A673 (cell line): ENCODE measurements at regions not wholly inside any gene's neighbourhood (a gene's known extent, or its start where the extent isn't known, plus 50 kb on each side); places are given as distances from the start of the nearest gene placed in this dataset.

Source experiments
- BruUV-seq: library from RNA; stranded (reverse); fragments of 400-500 nt; replicated peaks from 2 replicates; lab custom pipeline; 2021; lab: Mats Ljungman, UMichigan
- CTCF ChIA-PET: fragments of 300-600 bp; sonication (Branson Sonifier 250); formaldehyde crosslinking; loops from one replicate; lab custom pipeline; 2022; ENCODE audit warnings: antibody characterized with exemption; lab: Charles Lee
- POLR2A ChIA-PET: fragments of 300-600 bp; sonication (Branson Sonifier 250); formaldehyde crosslinking; loops from one replicate; lab custom pipeline; 2022; ENCODE audit warnings: antibody characterized with exemption; ENCODE audit not compliant: low non-redundant PET; lab: Charles Lee
- DNase-seq: peaks from one replicate; pipeline ENCODE4 v3.0.0-alpha.2; 2015; ENCODE audit warnings: low spot score
- H3K27ac ChIP-seq: fragments of 200-600 bp; sonication (generic); 2 replicates; pipeline ENCODE4 v1.5.1; 2016; ENCODE audit warnings: mixed run types, low read depth, mild to moderate bottlenecking, mixed read lengths, antibody characterized with exemption, low read length; ENCODE audit not compliant: poor library complexity, severe bottlenecking
- H3K27me3 ChIP-seq: fragments of 200-600 bp; sonication (generic); replicated peaks from 2 replicates; pipeline ENCODE4 v1.6.1; 2017; ENCODE audit warnings: mixed run types, low read depth, mild to moderate bottlenecking, mixed read lengths, antibody characterized with exemption, low read length; ENCODE audit not compliant: insufficient read depth, poor library complexity
- H3K36me3 ChIP-seq: fragments of 200-600 bp; sonication (generic); 2 replicates; pipeline ENCODE4 v1.6.1; 2016; ENCODE audit warnings: mixed run types, mild to moderate bottlenecking, mixed read lengths, antibody characterized with exemption, low read length; ENCODE audit not compliant: insufficient read depth, poor library complexity, severe bottlenecking
- H3K4me1 ChIP-seq: fragments of 200-600 bp; sonication (generic); 2 replicates; pipeline ENCODE4 v1.6.1; 2017; ENCODE audit warnings: mixed run types, mild to moderate bottlenecking, mixed read lengths, antibody characterized with exemption, low read length; ENCODE audit not compliant: insufficient read depth, poor library complexity, severe bottlenecking
- H3K4me3 ChIP-seq: fragments of 200-600 bp; sonication (generic); 2 replicates; pipeline ENCODE4 v1.5.1; 2016; ENCODE audit warnings: low read depth, mixed run types, mild to moderate bottlenecking, mixed read lengths, low read length; ENCODE audit not compliant: poor library complexity, severe bottlenecking
- H3K9me3 ChIP-seq: fragments of 200-600 bp; sonication (generic); 2 replicates; pipeline ENCODE4 v1.6.1; 2016; ENCODE audit warnings: mixed run types, low read depth, mild to moderate bottlenecking, mixed read lengths, antibody characterized with exemption, low read length; ENCODE audit not compliant: poor library complexity, severe bottlenecking
- CTCF ChIP-seq: fragments of 300-800, 200-600 bp; sonication (generic); conservative IDR thresholded peaks from 2 replicates; pipeline ENCODE4 v1.5.1; 2017; ENCODE audit warnings: low read depth, mild to moderate bottlenecking, antibody characterized with exemption, low read length, moderate library complexity, mixed read lengths
- EZH2 ChIP-seq: fragments of 200-600 bp; sonication (generic); IDR thresholded peaks from 2 replicates; pipeline ENCODE4 v1.6.1; 2017; ENCODE audit warnings: borderline replicate concordance, low read depth, mild to moderate bottlenecking, mixed read lengths, antibody characterized with exemption, low read length; ENCODE audit not compliant: poor library complexity, severe bottlenecking
- intact Hi-C: fragments of 100-400 bp; cut with micrococcal nuclease; formaldehyde crosslinking; loops from one replicate; pipeline ENCODE4 v1.10.0; 2022; ENCODE audit not compliant: unreplicated experiment

DNA sequence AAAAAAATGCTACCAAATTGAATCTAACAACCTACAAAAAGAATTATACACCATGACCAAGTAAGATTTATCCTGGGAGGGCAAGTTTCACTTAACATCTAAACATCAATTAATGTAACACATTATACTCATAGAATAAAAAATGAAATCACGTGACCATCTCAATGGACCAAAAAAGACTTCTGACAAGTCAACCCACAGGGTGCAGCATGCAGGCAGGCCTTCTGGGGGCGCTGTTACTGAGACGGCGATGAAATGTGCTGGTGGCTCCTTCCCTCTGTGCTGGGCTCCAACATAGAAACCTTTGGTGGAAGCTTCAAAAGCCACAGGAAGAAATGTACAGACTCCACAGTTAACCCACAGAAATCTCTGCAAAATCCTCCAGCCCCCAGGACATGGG, 103.1 kb downstream of the INHBA start:
- Histone ChIP-seq H3K27me3 (no peaks in the 10 kb centered on the region), H3K4me1 (no peaks in the 10 kb centered on the region), H3K9me3 (no peaks in the 10 kb centered on the region), H3K27ac (no peak overlapping the region), H3K4me3 (no peak overlapping the region), H3K36me3 (no peaks in the 10 kb centered on the region)
- intact Hi-C loops: no loop called here
- CTCF ChIA-PET: interaction anchor here (0.5 kb wide), 1 partner anchor 38 kb away, joined by 3 read pairs; no protein-coding TSS in a partner anchor
- BruUV-seq: no TSS peak
- TF ChIP-seq EZH2 (no peak), CTCF (peak; percentile 47)
- DNase-seq: peak; percentile 10
- POLR2A ChIA-PET: no interaction called here

DNA sequence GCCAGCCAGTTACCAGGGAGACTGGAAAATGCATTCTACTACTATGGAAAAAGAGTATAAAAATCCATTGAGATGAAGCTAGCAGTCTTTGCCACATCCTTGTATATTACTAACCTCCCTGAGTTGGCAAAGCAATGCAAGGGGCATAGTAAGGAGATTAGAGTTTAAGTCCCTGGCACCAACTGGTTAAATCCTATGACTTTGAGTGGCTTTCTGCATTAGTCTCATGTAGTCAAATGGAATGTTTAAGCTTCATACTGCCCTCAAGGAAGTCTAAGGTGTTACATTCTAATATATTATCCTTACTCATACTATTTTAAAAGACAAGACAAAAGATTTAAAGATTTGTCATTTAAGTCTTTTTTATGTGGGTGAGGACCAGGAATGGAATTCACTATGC, 110.1 kb downstream of the INHBA start:
- POLR2A ChIA-PET: no interaction called here
- peak; percentile 5 for DNase-seq
- no peaks in the 10 kb centered on the region for H3K36me3 ChIP-seq
- no peaks in the 10 kb centered on the region for H3K9me3 ChIP-seq
- H3K4me1 ChIP-seq: no peaks in the 10 kb centered on the region
- intact Hi-C loops: no loop called here
- BruUV-seq: no TSS peak
- TF ChIP-seq EZH2 (no peak), CTCF (no peak)
- no peaks in the 10 kb centered on the region for H3K27me3 ChIP-seq
- no peak overlapping the region for H3K27ac ChIP-seq
- CTCF ChIA-PET: no interaction called here
- H3K4me3 ChIP-seq: no peak overlapping the region

GRCh38 chr7:41592236-41592635, 110.7 kb downstream of the INHBA start:
- no peak for DNase-seq
- Histone ChIP-seq H3K27me3 (no peaks in the 10 kb centered on the region), H3K4me1 (no peaks in the 10 kb centered on the region), H3K27ac (no peak overlapping the region), H3K36me3 (no peaks in the 10 kb centered on the region), H3K4me3 (no peak overlapping the region), H3K9me3 (no peaks in the 10 kb centered on the region)
- POLR2A ChIA-PET: no interaction called here
- intact Hi-C loops: no loop called here
- CTCF ChIA-PET: no interaction called here
- TF ChIP-seq EZH2 (no peak), CTCF (no peak)
- BruUV-seq: no TSS peak
